ENCODE measurements at regions not wholly inside any gene's neighbourhood (a gene's known extent, or its start where the extent isn't known, plus 50 kb on each side); places are given as distances from the start of the nearest gene placed in this dataset.

GRCh38 chr18:54503131-54503894, 87.7 kb upstream of the DYNAP start:
- Histone ChIP-seq H3K4me1 (no peaks in the 10 kb centered on the region), H3K9me3 (no peaks in the 10 kb centered on the region), H3K36me3 (no peaks in the 10 kb centered on the region), H3K4me3 (no peak overlapping the region), H3K27ac (no peak overlapping the region), H3K27me3 (no peaks in the 10 kb centered on the region)
- intact Hi-C loops (cut with DNase I; ENCODE audit: low total_unique reads) = no loop called here
- DNase-seq = no peak
- no peak for TF ChIP-seq CTCF (IDR thresholded peaks at IDR 0.05)

- intact Hi-C loops (cut with DNase I; ENCODE audit: low total_unique reads) = no loop called here
- H3K27ac ChIP-seq = no peak overlapping the region
- TF ChIP-seq CTCF (IDR thresholded peaks at IDR 0.05) = no peak
Observed at GRCh38 chr18:54506516-54507261, 84.4 kb upstream of the DYNAP start.

GRCh38 chr18:54509793-54510192, 81.3 kb upstream of the DYNAP start:
- H3K4me3 ChIP-seq = no peak overlapping the region
- H3K9me3 ChIP-seq = no peaks in the 10 kb centered on the region
- no peaks in the 10 kb centered on the region for H3K27me3 ChIP-seq
- H3K4me1 ChIP-seq = no peaks in the 10 kb centered on the region
- intact Hi-C loops (cut with DNase I; ENCODE audit: low total_unique reads) = no loop called here
- TF ChIP-seq CTCF (IDR thresholded peaks at IDR 0.05) = no peak
- DNase-seq = no peak
- H3K36me3 ChIP-seq = no peaks in the 10 kb centered on the region
- H3K27ac ChIP-seq = no peak overlapping the region

More at GRCh38 chr18:54506516-54507261, 84.4 kb upstream of the DYNAP start:
- Histone ChIP-seq H3K4me1 (no peaks in the 10 kb centered on the region), H3K36me3 (no peaks in the 10 kb centered on the region), H3K9me3 (no peaks in the 10 kb centered on the region), H3K4me3 (no peak overlapping the region), H3K27me3 (no peaks in the 10 kb centered on the region)
- DNase-seq = no peak

GRCh38 chr18:54515149-54515548, 75.9 kb upstream of the DYNAP start:
- intact Hi-C loops (cut with DNase I; ENCODE audit: low total_unique reads) = no loop called here
- H3K27me3 ChIP-seq = no peaks in the 10 kb centered on the region
- no peaks in the 10 kb centered on the region for H3K4me1 ChIP-seq
- H3K4me3 ChIP-seq = no peak overlapping the region
- H3K27ac ChIP-seq = no peak overlapping the region
- no peak for TF ChIP-seq CTCF (IDR thresholded peaks at IDR 0.05)
- no peaks in the 10 kb centered on the region for H3K9me3 ChIP-seq
- no peak for DNase-seq
- no peaks in the 10 kb centered on the region for H3K36me3 ChIP-seq

- Histone ChIP-seq H3K27ac (no peak overlapping the region), H3K27me3 (no peaks in the 10 kb centered on the region), H3K4me3 (no peak overlapping the region), H3K36me3 (no peaks in the 10 kb centered on the region), H3K9me3 (no peaks in the 10 kb centered on the region), H3K4me1 (no peaks in the 10 kb centered on the region)
- TF ChIP-seq CTCF (IDR thresholded peaks at IDR 0.05) = no peak
- no peak for DNase-seq
- intact Hi-C loops (cut with DNase I; ENCODE audit: low total_unique reads) = no loop called here
Observed at GRCh38 chr18:54517521-54517920, 73.5 kb upstream of the DYNAP start.
